Fibroblast of skin of abdomen (primary cell): ENCODE measurements at regions not wholly inside any gene's neighbourhood (a gene's known extent, or its start where the extent isn't known, plus 50 kb on each side); places are given as distances from the start of the nearest gene placed in this dataset.
"Not testable (repeated sequence)": the region's sequence is repeated elsewhere in the genome, so short reads cannot be mapped to it uniquely, and the experiment has no call there.

Source experiments
- DNase-seq: peaks from one replicate; pipeline ENCODE4 v3.0.0-alpha.2; 2013

DNA sequence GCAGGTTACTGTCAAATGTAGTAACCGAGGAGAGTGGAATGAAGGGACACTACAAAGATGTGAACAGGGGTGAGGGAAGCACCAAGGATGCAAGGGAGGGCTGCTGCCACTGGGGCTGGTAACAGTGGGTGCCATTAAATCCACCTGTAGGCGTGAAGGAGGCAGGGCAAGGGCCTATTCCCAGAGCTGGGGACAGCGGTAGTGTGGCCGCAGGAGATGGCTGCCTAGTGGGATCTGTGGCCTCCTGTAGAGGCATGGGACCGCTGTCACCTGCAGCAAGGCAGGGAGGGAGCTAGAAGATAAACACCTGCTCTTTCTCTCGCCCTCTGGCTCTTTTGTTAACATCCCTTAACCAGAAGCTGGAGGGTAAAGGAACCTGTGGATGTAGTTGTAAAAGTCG is 80.5 kb upstream of the CNIH3 start:
- DNase-seq: no peak

DNA sequence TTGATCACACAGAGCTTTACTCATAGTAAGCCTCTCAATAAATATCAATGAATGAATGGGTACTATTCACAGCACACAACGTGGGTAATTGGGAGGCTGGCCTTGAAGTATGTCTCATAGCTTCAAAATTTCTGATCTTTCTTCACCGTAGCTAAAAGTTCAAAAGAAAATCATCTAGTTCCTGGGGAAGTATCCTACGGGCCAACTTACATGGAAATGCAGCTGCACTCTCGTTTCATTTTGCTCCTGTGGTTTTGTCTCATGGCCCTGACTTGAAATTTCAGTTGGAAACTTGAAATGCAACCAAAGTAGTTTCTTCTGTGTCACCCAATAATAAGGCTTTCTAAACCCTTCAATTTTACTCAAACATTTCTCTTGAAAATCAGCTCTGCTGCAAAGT is 76.1 kb upstream of the CNIH3 start:
- peak; percentile 32 for DNase-seq

DNA sequence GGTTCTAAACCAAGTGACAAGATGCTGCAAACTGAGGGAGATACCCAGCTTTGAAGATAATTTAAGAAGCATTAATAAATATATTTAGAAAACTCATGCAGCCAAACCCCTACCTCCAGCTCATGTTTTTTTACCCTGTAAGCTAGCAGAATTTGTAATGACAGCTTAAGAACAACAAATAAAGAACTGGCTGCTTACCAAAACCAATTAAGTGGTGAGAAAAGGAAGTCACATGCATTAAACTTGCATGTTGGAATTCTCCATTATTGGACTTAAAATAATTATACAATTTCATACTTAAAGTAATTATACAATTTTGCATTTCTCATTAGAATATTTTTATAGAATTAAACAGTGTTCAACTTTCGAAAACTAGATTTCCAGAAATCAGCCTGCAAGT is 75.6 kb upstream of the CNIH3 start:
- DNase-seq: no peak

DNA sequence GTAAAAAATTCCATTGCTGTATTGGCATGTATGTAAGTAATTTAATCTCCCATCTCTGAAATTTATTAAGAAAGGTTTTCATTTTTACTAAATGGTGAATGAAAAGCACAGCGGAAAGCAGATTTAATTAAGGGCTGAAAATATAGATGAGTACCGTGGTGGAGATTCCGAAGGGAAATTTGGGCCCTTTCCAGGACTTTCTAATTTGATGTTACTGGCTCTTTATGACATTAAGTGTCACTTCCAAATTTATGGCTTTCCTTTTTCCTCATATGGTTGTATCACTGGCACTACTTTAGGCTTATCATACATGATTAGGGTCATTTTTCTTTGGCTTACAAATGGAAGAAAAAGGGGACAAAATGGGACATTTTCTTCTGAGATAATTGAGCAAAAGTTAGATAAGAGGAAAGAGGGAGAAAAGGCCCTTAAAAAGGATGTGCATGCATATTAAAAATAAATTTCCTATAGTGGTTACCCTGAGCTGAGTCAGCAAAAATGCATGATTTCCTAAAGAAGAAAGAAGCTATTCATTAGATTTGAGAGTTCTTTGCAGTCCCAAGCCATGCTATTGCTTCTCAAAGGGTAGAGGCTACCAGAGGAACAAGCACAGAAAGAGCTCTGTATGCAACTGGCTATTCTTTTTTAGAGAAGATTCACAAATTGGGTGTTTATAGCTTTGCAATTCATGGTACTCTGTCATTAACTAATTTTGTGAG is 74.9 kb upstream of the CNIH3 start:
- DNase-seq: no peak

- peak; percentile 56 for DNase-seq
Measured at GRCh38 chr1:224541901-224542630, 74.1 kb upstream of the CNIH3 start.

DNA sequence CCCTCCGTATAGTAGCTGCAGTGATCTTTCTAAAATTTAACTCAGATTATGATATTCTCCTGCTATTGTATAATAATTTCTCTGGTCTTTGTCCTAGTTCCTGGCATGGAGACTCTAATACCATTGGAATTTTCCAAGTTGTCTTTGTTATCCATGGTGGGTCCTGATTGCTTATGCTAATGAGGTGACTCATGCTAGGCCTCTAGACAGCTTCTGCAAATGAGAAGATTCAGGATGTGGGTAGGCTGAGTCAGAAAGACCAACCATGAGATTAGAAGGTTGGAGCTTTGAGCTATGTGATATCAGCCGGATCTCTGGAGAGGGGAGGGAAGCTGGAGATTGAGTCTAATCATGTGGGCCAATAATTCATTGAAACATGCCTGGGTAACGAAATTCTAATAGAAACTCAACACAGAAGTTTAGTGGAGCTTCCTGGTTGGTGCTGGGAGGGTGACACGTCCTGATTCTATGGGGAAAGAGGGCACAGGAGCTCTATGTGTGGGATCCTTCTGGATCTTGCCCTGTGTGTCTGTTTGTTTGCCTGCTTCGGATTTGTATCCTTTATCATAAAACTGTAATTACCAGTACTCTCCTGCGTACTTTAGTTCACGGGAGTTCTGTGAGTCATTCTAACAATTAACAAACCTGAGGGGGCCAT is 73.2 kb upstream of the CNIH3 start:
- DNase-seq: peak; percentile 99

- peak; percentile 59 for DNase-seq
Measured at GRCh38 chr1:224543453-224543852, 72.7 kb upstream of the CNIH3 start.

- DNase-seq: peak; percentile 78
Measured at GRCh38 chr1:224544346-224545110, 71.6 kb upstream of the CNIH3 start.

GRCh38 chr1:224545571-224545970 is 70.5 kb upstream of the CNIH3 start:
- no peak for DNase-seq

- DNase-seq: no peak
Measured at GRCh38 chr1:224548676-224549075, 67.4 kb upstream of the CNIH3 start.

- not testable (repeated sequence) for DNase-seq
Measured at GRCh38 chr1:224551189-224551588, 64.9 kb upstream of the CNIH3 start.

DNA sequence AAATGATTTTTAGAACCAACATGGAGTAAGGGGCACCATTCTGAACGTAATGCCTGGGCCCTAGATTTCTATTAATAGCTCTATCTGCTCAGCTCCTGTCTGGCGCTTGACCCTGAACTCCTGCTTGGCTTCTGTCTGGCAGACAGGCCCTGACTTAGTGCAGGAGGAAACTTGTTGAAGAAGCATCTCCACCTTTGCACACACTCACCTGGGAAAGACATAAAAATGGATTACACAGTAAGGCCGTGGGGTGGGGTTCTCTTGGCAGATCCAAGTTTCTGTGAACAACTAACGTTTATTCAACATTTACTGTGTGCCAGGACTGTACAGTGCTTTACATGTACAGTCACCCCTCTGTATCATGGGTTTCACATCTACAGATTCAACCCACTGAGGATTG is 62.1 kb upstream of the CNIH3 start:
- DNase-seq: no peak

DNA sequence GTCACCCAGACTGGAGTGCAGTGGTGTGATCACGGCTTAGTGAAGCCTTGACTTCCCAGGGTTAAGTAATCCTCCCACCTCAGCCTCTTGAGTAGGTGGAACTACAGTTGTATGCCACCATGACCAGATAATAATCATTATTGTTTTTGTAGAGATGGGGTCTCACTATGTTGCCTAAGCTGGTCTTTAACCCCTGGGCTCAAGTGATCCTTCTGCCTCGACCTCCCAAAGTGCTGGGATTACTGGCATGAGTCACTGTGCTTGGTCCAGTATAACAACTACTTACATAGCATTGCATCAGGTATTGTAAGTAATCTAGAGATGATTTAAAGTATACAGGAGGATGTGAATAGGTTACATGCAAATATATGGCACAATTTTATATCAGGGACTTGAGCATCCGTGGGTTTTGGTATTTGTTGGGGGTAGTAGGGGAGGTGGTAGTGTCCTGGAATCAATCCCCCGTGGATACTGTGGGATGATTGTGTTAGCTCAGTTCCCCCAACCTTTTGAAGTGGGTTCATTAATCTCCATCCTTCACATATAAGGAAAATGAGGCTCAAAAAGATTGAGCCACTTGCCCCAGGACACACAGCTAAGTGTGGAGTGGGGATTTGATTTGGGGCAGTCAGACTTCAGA is 61.4 kb upstream of the CNIH3 start:
- DNase-seq: peak; percentile 39

GRCh38 chr1:224558904-224559303 is 57.2 kb upstream of the CNIH3 start:
- DNase-seq: no peak

- DNase-seq: peak; percentile 85
Measured at GRCh38 chr1:224559981-224560728, 56.0 kb upstream of the CNIH3 start.

DNA sequence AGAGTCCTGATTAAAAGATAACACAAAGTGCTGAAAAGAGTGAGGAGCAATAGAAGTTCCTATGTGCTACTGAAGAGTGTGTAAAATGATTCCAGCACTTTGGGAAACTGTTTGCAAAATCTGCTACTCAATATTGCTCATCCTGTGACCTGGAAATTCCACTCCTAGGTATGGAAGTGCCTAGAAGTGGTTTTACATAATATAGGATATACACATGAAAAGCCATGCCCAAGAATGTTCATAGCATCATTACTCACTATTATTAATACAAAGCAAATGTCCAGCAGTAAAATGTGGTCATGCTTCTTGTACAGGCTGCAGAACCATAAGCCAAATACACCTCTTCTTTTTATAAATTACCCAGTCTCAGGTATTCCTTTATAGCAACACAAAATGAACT is 53.2 kb upstream of the CNIH3 start:
- DNase-seq: peak; percentile 62

DNA sequence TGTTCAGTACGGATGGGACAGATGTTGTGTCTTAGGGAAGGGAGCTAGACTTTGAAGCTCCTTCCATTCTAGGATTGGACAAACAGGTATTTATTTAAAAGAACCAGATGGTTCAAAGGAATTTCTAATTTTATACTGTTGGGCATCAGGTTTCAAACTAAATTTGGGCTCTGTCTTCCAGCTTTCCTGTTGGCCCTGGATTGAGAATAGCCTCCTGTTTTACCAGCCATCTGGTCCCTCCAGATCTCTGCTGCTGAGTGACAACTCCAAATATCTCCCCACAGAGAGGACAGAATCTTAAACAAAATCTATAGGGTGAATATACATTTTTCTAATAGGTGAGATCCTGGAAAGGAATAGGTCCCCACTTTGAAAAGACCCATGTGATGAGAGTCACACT is 52.5 kb upstream of the CNIH3 start:
- no peak for DNase-seq

- no peak for DNase-seq
Measured at GRCh38 chr1:224564454-224565084, 51.5 kb upstream of the CNIH3 start.

DNA sequence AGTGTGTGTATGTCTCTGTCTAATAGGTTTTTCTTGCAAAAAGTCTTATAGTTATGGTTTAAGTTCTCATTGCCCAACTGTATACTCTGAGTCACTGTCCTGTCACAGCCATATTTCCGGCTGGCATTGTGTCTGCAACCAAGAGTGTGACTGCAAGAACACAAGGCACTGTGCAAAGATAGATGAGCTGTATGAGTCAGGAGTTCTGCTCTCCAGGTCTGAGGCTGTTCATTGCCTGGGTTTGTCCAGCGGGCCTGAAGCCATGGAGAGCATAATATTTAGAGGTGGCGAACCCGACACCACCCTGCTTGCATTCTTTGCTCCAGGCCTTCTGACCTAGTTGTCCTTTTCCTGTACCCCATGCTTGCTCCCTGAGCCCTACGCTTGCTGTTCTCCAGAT is 50.9 kb upstream of the CNIH3 start:
- peak; percentile 79 for DNase-seq

- no peak for DNase-seq
Measured at GRCh38 chr1:224565611-224566406, 50.3 kb upstream of the CNIH3 start.
